ENCODE measurements at regions not wholly inside any gene's neighbourhood (a gene's known extent, or its start where the extent isn't known, plus 50 kb on each side); places are given as distances from the start of the nearest gene placed in this dataset.

GRCh38 chr4:177879851-177880250, 437.6 kb upstream of the AGA start:
- no peak for DNase-seq (ENCODE audit: low spot score, unreplicated experiment)
- no peaks in the 10 kb centered on the region for H3K27me3 Mint-ChIP-seq
- H3K27ac Mint-ChIP-seq, result no peak overlapping the region
- peaks cover 3% of the 10 kb centered on the region for H3K9me3 Mint-ChIP-seq (ENCODE audit: low read depth)
- H3K4me1 Mint-ChIP-seq (ENCODE audit: low read depth), result peaks cover 2% of the 10 kb centered on the region
- no peak for TF ChIP-seq CTCF (IDR thresholded peaks at IDR 0.05; ENCODE audit: unreplicated experiment)
- H3K36me3 Mint-ChIP-seq (ENCODE audit: insufficient read depth), result no peaks in the 10 kb centered on the region
- no peak overlapping the region for H3K4me3 Mint-ChIP-seq (ENCODE audit: low read depth)

DNA sequence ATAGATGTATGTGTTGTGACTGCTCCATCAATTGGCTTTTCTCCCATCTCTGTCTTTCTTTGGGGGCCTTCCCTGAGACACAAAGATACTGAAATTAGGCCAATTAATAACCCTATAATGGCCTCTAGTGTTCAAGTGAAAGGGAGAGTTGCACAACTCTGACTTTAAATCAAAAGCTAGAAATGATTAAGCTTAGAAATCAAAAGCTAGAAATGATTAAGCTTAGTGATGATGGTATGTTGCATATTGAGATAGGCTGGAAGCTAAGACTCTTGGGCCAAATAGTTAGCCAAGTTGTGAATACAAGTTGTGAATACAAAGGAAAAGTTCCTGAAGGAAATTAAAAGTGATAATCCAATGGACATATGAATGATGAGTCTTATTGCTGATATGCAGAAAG, 452.9 kb upstream of the AGA start:
- Mint-ChIP-seq H3K27ac (no peak overlapping the region), H3K9me3 (ENCODE audit: low read depth) (no peaks in the 10 kb centered on the region), H3K36me3 (ENCODE audit: insufficient read depth) (no peaks in the 10 kb centered on the region), H3K4me3 (ENCODE audit: low read depth) (no peak overlapping the region), H3K4me1 (ENCODE audit: low read depth) (no peaks in the 10 kb centered on the region), H3K27me3 (no peaks in the 10 kb centered on the region)
- no peak for TF ChIP-seq CTCF (IDR thresholded peaks at IDR 0.05; ENCODE audit: unreplicated experiment)
- DNase-seq (ENCODE audit: low spot score, unreplicated experiment), result no peak

GRCh38 chr4:177901786-177902185, 459.5 kb upstream of the AGA start:
- DNase-seq (ENCODE audit: low spot score, unreplicated experiment), result no peak
- Mint-ChIP-seq H3K4me1 (ENCODE audit: low read depth) (no peaks in the 10 kb centered on the region), H3K27me3 (no peaks in the 10 kb centered on the region), H3K9me3 (ENCODE audit: low read depth) (no peaks in the 10 kb centered on the region), H3K36me3 (ENCODE audit: insufficient read depth) (no peaks in the 10 kb centered on the region), H3K27ac (no peak overlapping the region), H3K4me3 (ENCODE audit: low read depth) (no peak overlapping the region)
- no peak for TF ChIP-seq CTCF (IDR thresholded peaks at IDR 0.05; ENCODE audit: unreplicated experiment)

- Mint-ChIP-seq H3K27ac (no peak overlapping the region), H3K36me3 (ENCODE audit: insufficient read depth) (no peaks in the 10 kb centered on the region), H3K9me3 (ENCODE audit: low read depth) (no peaks in the 10 kb centered on the region), H3K4me1 (ENCODE audit: low read depth) (no peaks in the 10 kb centered on the region), H3K27me3 (no peaks in the 10 kb centered on the region), H3K4me3 (ENCODE audit: low read depth) (no peak overlapping the region)
- no peak for DNase-seq (ENCODE audit: low spot score, unreplicated experiment)
- no peak for TF ChIP-seq CTCF (IDR thresholded peaks at IDR 0.05; ENCODE audit: unreplicated experiment)
These were observed 460.1 kb upstream of the AGA start for GRCh38 chr4:177902386-177902785.

- no peaks in the 10 kb centered on the region for H3K36me3 Mint-ChIP-seq (ENCODE audit: insufficient read depth)
- peak overlapping the region; percentile 50 for H3K27ac Mint-ChIP-seq
- H3K27me3 Mint-ChIP-seq, result no peaks in the 10 kb centered on the region
- peak overlapping the region; percentile 37 for H3K4me3 Mint-ChIP-seq (ENCODE audit: low read depth)
- peaks cover 6% of the 10 kb centered on the region for H3K4me1 Mint-ChIP-seq (ENCODE audit: low read depth)
- no peak for DNase-seq (ENCODE audit: low spot score, unreplicated experiment)
- TF ChIP-seq CTCF (IDR thresholded peaks at IDR 0.05; ENCODE audit: unreplicated experiment), result no peak
- H3K9me3 Mint-ChIP-seq (ENCODE audit: low read depth), result no peaks in the 10 kb centered on the region
These were observed 465.6 kb upstream of the AGA start for GRCh38 chr4:177907736-177908424.
